A549 (cell line): ENCODE measurements at regions not wholly inside any gene's neighbourhood (a gene's known extent, or its start where the extent isn't known, plus 50 kb on each side); places are given as distances from the start of the nearest gene placed in this dataset.

Experiments
- ATAC-seq, 2 experiments: fragments of 200-7000 bp in 1 of 2; fragments of >200 bp in 1 of 2; cut with Nextera tagmentation in 1 of 2; cut with Tn5 transposase in 1 of 2; 3 replicates each; pipeline versions ENCODE4 v1.8.0 to v1.9.1; 2018 to 2020; ENCODE audit warnings: mild to moderate bottlenecking in 1 of 2, moderate library complexity in 1 of 2
- CTCF ChIA-PET: fragments of 300-600 bp; sonication (Branson Sonifier 250); formaldehyde crosslinking; extraction: SDS; loops from one replicate; lab custom pipeline; 2021; ENCODE audit warnings: antibody characterized with exemption, inconsistent platforms; lab: Yijun Ruan, JAX
- POLR2A ChIA-PET: fragments of 350-600 bp; formaldehyde crosslinking; extraction: SDS; loops from one replicate; lab custom pipeline; 2021; ENCODE audit warnings: antibody characterized with exemption, inconsistent platforms; lab: Yijun Ruan, JAX
- DNase-seq, 2 experiments: peaks; one replicate each; pipeline versions ENCODE4 v3.0.0 to v3.0.0-alpha.2; 2011 to 2016; ENCODE audit warnings: low read depth in 1 of 2, low spot score in 1 of 2
- FAIRE-seq: peaks from 2 replicates; lab custom pipeline; 2011; peaks lifted over from hg19 to GRCh38; lab: Jason Lieb, UNC
- H3K27ac ChIP-seq, 2 experiments: fragments of >200 bp; sonication (Bioruptor Twin); formaldehyde crosslinking; 3 replicates each; pipeline ENCODE4 v1.5.1; 2016 to 2017
- H3K4me1 ChIP-seq: fragments of >200 bp; sonication (Bioruptor Twin); formaldehyde crosslinking; 3 replicates; pipeline ENCODE4 v1.6.1; 2016
- H3K4me2 ChIP-seq: fragments of >200 bp; sonication (Bioruptor Twin); formaldehyde crosslinking; 3 replicates; pipeline ENCODE4 v1.6.1; 2016
- H3K4me3 ChIP-seq: fragments of >200 bp; sonication (Bioruptor Twin); formaldehyde crosslinking; 3 replicates; pipeline ENCODE4 v1.5.1; 2016
- H3K9me3 ChIP-seq: fragments of >200 bp; sonication (Bioruptor Twin); formaldehyde crosslinking; 3 replicates; pipeline ENCODE4 v1.6.1; 2016
- BCL3 ChIP-seq: fragments of >200 bp; sonication (Bioruptor Twin); formaldehyde crosslinking; IDR thresholded peaks from 3 replicates; pipeline ENCODE4 v1.6.1; 2016
- CEBPB ChIP-seq, 2 experiments: fragments of >200 bp in 1 of 2; sonication (Bioruptor Twin) in 1 of 2; formaldehyde crosslinking in 1 of 2; IDR thresholded peaks; 2 replicates each; pipeline ENCODE4 v1.6.1; 2012 to 2016
- CHD2 ChIP-seq: fragments of 150-350 bp; IDR thresholded peaks from 2 replicates; pipeline ENCODE4 v1.6.1; 2014; ENCODE audit warnings: low read length; ENCODE audit not compliant: partially characterized antibody
- CHD4 ChIP-seq: fragments of 200-600 bp; sonication (generic); IDR thresholded peaks from 2 replicates; pipeline ENCODE4 v1.6.1; 2016; ENCODE audit warnings: antibody characterized with exemption, mild to moderate bottlenecking, borderline replicate concordance
- E2F6 ChIP-seq: IDR thresholded peaks from 2 replicates; pipeline ENCODE4 v1.6.1; 2012; ENCODE audit warnings: low read depth, borderline replicate concordance
- ELK1 ChIP-seq: fragments of 150-350 bp; IDR thresholded peaks from 2 replicates; pipeline ENCODE4 v1.6.1; 2014; ENCODE audit warnings: low read depth, mild to moderate bottlenecking, low read length
- GATA3 ChIP-seq: IDR thresholded peaks from 2 replicates; pipeline ENCODE4 v1.6.1; 2012; ENCODE audit warnings: borderline replicate concordance
- HDAC2 ChIP-seq: fragments of 200-600 bp; sonication (generic); IDR thresholded peaks from 2 replicates; pipeline ENCODE4 v1.6.1; 2016
- HES2 ChIP-seq: fragments of >200 bp; sonication (Bioruptor Twin); formaldehyde crosslinking; IDR thresholded peaks from 2 replicates; pipeline ENCODE4 v1.6.1; 2016
- HOXA7 ChIP-seq: fragments of 250-450 bp; sonication (Bioruptor Pico); IDR thresholded peaks from 2 replicates; pipeline ENCODE4 v1.5.0; 2020; ENCODE audit warnings: mild to moderate bottlenecking, moderate library complexity
- HOXB5 ChIP-seq: fragments of 250-450 bp; sonication (Bioruptor Pico); IDR thresholded peaks from 2 replicates; pipeline ENCODE4 v1.5.0; 2020; ENCODE audit warnings: mild to moderate bottlenecking, moderate library complexity
- JUN ChIP-seq, 2 experiments: fragments of >200 bp; sonication (Bioruptor Twin); formaldehyde crosslinking; IDR thresholded peaks; 2 replicates in 1 of 2; 3 replicates in 1 of 2; pipeline ENCODE4 v1.6.1; 2016 to 2017
- KDM5A ChIP-seq: fragments of 200-600 bp; sonication (generic); IDR thresholded peaks from 2 replicates; pipeline ENCODE4 v1.6.1; 2016; ENCODE audit warnings: antibody characterized with exemption, mild to moderate bottlenecking
- MAFK ChIP-seq: fragments of 450-650 bp; IDR thresholded peaks from 2 replicates; pipeline ENCODE4 v1.6.1; 2014; ENCODE audit not compliant: partially characterized antibody
- NR3C1 ChIP-seq: fragments of >200 bp; sonication (Bioruptor Twin); formaldehyde crosslinking; IDR thresholded peaks from 3 replicates; pipeline ENCODE4 v1.6.1; 2017
- PHF8 ChIP-seq: fragments of 200-600 bp; sonication (generic); IDR thresholded peaks from 2 replicates; pipeline ENCODE4 v1.6.1; 2016; ENCODE audit warnings: low read depth, mild to moderate bottlenecking, antibody characterized with exemption, moderate library complexity, borderline replicate concordance
- POLR2A ChIP-seq: IDR thresholded peaks from 2 replicates; pipeline ENCODE4 v1.6.1; 2012; ENCODE audit warnings: mild to moderate bottlenecking, low read length
- POLR2AphosphoS2 ChIP-seq: conservative IDR thresholded peaks from 2 replicates; pipeline ENCODE4 v1.6.1; 2012; ENCODE audit warnings: low read length, improper control_type of control experiment, inconsistent platforms
- RAD21 ChIP-seq, 2 experiments: fragments of >200 bp in 1 of 2; sonication (Bioruptor Twin) in 1 of 2; formaldehyde crosslinking in 1 of 2; IDR thresholded peaks in 1 of 2; conservative IDR thresholded peaks in 1 of 2; 2 replicates in 1 of 2; 3 replicates in 1 of 2; pipeline ENCODE4 v1.6.1; 2012 to 2018; ENCODE audit warnings: inconsistent platforms in 1 of 2
- RARB ChIP-seq: fragments of 250-450 bp; sonication (Bioruptor Pico); IDR thresholded peaks from 2 replicates; pipeline ENCODE4 v1.8.0; 2021; ENCODE audit warnings: mild to moderate bottlenecking, moderate library complexity
- RFX5 ChIP-seq: fragments of 450-650 bp; IDR thresholded peaks from 2 replicates; pipeline ENCODE4 v1.7.1; 2014; ENCODE audit warnings: antibody characterized with exemption, mild to moderate bottlenecking, moderate library complexity
- RNF2 ChIP-seq: fragments of 200-600 bp; sonication (generic); IDR thresholded peaks from 2 replicates; pipeline ENCODE4 v1.6.1; 2016; ENCODE audit warnings: low read depth, mild to moderate bottlenecking, antibody characterized with exemption, moderate library complexity, borderline replicate concordance
- ZSCAN20 ChIP-seq: fragments of 250-450 bp; sonication (Bioruptor Pico); IDR thresholded peaks from 2 replicates; pipeline ENCODE4 v1.8.0; 2022; ENCODE audit warnings: mild to moderate bottlenecking, moderate library complexity
- WGBS: methylation state at CpG from one replicate; pipeline ENCODE4 v1.1.6; 2017; ENCODE audit errors: missing lambda C conversion rate; 5-methylcytosine and 5-hydroxymethylcytosine counted together

- FAIRE-seq (no peak), ATAC-seq (no peak), DNase-seq (no peak)
- no peaks in the 10 kb centered on the region for H3K9me3 ChIP-seq
- no peak overlapping the region for H3K4me2 ChIP-seq
- ChIA-PET CTCF (interaction anchor here (0.7 kb wide), 1 partner anchor 350 kb away, joined by 3 read pairs; no protein-coding TSS in a partner anchor), POLR2A (no interaction called here)
- WGBS, result 50% methylated on average over 1 of the region's 1 CpG
- no peak overlapping the region for H3K27ac ChIP-seq
- H3K4me3 ChIP-seq, result no peak overlapping the region
- TF ChIP-seq ZSCAN20 (CRISPR knock-in tag) (no peak), POLR2AphosphoS2 (no peak), GATA3 (no peak), HOXA7 (CRISPR knock-in tag) (no peak), RAD21 (conservative IDR thresholded peaks at IDR 0.05 in 1 of 2, IDR thresholded peaks at IDR 0.05 in 1 of 2) (no peak), CEBPB (IDR thresholded peaks at IDR 0.05) (no peak), HES2 (no peak), CHD2 (no peak), NR3C1 (no peak), POLR2A (no peak), RFX5 (no peak), HDAC2 (no peak), BCL3 (no peak), ELK1 (no peak), CHD4 (no peak), E2F6 (no peak), KDM5A (no peak)
- no peaks in the 10 kb centered on the region for H3K4me1 ChIP-seq
These were observed 70.6 kb upstream of the L3MBTL3 start for GRCh38 chr6:129947797-129948196.

GRCh38 chr6:129946439-129947140 is 71.8 kb upstream of the L3MBTL3 start:
- H3K9me3 ChIP-seq, result no peaks in the 10 kb centered on the region
- no peaks in the 10 kb centered on the region for H3K4me1 ChIP-seq
- ChIA-PET POLR2A (no interaction called here), CTCF (no interaction called here)
- ATAC-seq, result no peak
- no peak for FAIRE-seq
- H3K4me2 ChIP-seq, result no peak overlapping the region
- TF ChIP-seq RARB (CRISPR knock-in tag) (no peak), HOXB5 (CRISPR knock-in tag) (no peak), PHF8 (no peak), RNF2 (no peak)
- H3K4me3 ChIP-seq, result no peak overlapping the region
- DNase-seq, result no peak
- 46% methylated on average over 9 of the region's 9 CpGs for WGBS
- no peak overlapping the region for H3K27ac ChIP-seq

- H3K9me3 ChIP-seq, result no peaks in the 10 kb centered on the region
- ChIA-PET POLR2A (no interaction called here), CTCF (no interaction called here)
- TF ChIP-seq MAFK (peak; percentile 68), JUN (IDR thresholded peaks at IDR 0.05) (no peak), GATA3 (no peak)
- no peak overlapping the region for H3K27ac ChIP-seq
- ATAC-seq (no peak), DNase-seq (no peak), FAIRE-seq (no peak)
- no peaks in the 10 kb centered on the region for H3K4me1 ChIP-seq
- 72% methylated on average over 11 of the region's 11 CpGs for WGBS
- H3K4me2 ChIP-seq, result no peak overlapping the region
- H3K4me3 ChIP-seq, result no peak overlapping the region
These were observed 74.6 kb upstream of the L3MBTL3 start for GRCh38 chr6:129943637-129944271.
